ENCODE measurements at regions not wholly inside any gene's neighbourhood (a gene's known extent, or its start where the extent isn't known, plus 50 kb on each side); places are given as distances from the start of the nearest gene placed in this dataset.
A peak's percentile ranks its signal among the peaks of the same experiment; 100 is the strongest.
"Not testable (repeated sequence)": the region's sequence is repeated elsewhere in the genome, so short reads cannot be mapped to it uniquely, and the experiment has no call there.

DNA sequence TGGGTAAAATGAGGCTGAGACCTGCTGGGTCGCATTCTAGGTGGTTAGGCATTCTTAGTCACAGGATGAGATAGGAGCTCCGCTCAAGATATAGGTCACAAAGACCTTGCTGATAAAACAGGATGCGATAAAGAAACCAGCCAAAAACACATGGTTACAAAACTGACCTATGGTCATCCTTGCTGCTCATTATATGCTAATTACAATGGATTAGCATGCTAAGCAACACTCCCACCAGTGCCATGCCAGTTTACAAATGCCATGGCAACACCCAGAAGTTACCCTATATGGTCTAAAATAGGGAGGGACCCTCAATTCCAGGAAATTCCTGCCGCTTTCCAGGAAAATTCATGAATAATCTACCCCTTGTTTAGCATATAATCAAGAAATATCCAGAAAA, 132.4 kb downstream of the BRMS1L start:
- DNase-seq, result no peak
- in situ Hi-C loops (cut with MboI; ENCODE audit: low pct_unique_long_range_greater_than_20kb, low sequenced_read_pairs), result no loop called here

GRCh38 chr14:35956376-35957085, 130.4 kb downstream of the BRMS1L start:
- in situ Hi-C loops (cut with MboI; ENCODE audit: low pct_unique_long_range_greater_than_20kb, low sequenced_read_pairs), result no loop called here
- no peak for DNase-seq

DNA sequence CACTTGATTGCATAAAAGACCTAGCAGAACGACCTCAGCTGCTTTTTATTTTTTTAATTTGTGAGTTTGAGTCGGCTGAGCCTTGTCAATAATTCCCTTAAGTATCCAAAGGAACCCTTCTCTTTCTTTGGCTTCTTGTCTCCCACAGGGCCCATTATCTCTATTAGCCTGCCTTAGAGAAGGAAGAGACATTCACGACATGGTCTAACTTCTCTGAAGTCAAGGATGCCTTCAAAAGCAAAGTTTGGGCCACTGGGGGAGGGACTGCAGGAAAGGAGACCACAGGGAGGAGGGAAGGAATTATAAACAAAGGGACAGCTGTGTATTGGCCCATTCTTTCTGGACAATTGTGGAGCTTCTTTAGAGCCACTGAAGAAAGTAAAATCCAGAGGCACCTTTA, 126.4 kb downstream of the BRMS1L start:
- in situ Hi-C loops (cut with MboI; ENCODE audit: low pct_unique_long_range_greater_than_20kb, low sequenced_read_pairs), result no loop called here
- no peak for DNase-seq

DNA sequence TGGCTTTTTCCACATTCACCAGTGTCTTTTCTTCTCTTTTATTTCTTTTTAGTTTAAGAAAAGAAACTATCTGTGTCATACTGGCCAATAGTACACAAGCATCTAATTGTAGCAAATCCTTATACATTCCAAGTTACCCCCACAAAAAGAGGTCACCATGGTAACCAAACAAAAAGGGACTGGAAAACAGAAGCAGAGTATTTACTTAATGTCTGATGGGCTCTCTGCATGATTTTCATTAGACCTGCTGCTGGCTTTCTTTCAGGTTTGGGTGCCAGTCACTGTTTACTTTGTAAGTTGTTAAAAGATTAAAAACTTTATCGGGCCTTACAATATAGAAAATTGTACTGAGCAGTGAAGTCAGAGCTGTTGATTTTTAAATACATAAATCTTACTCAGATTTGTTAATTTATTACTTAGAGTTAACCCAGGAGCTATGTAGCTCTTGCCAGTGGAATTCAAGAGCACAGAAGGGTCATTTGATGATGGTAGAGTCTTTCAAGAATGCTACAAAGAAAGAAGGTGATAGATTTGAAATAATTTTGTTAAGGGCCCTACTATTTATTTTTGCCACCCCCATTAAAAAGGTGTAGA, 123.9 kb downstream of the BRMS1L start:
- DNase-seq, result no peak
- in situ Hi-C loops (cut with MboI; ENCODE audit: low pct_unique_long_range_greater_than_20kb, low sequenced_read_pairs), result no loop called here

DNA sequence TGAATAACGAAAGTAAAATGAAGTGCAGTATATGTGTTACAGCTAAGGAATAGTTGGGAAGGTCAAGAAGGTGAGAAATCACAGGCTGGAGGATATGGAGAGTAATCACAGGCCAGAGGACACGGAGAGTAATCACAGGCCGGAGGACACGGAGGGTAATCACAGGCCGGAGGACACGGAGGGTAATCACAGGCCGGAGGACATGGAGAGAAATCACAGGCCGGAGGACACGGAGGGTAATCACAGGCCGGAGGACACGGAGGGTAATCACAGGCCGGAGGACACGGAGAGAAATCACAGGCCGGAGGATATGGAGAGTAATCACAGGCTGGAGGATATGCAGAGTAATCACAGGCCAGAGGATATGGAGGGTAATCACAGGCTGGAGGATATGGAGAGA, 121.8 kb downstream of the BRMS1L start:
- in situ Hi-C loops (cut with MboI; ENCODE audit: low pct_unique_long_range_greater_than_20kb, low sequenced_read_pairs); DNase-seq: not testable (repeated sequence)

- peak; percentile 12 for DNase-seq
- in situ Hi-C loops (cut with MboI; ENCODE audit: low pct_unique_long_range_greater_than_20kb, low sequenced_read_pairs), result no loop called here
These were observed 118.7 kb downstream of the BRMS1L start for GRCh38 chr14:35944847-35945246.

GRCh38 chr14:35940291-35940690, 114.2 kb downstream of the BRMS1L start:
- DNase-seq, result no peak
- in situ Hi-C loops (cut with MboI; ENCODE audit: low pct_unique_long_range_greater_than_20kb, low sequenced_read_pairs), result no loop called here

GRCh38 chr14:35938770-35939169, 112.6 kb downstream of the BRMS1L start:
- no peak for DNase-seq
- in situ Hi-C loops (cut with MboI; ENCODE audit: low pct_unique_long_range_greater_than_20kb, low sequenced_read_pairs), result no loop called here

DNA sequence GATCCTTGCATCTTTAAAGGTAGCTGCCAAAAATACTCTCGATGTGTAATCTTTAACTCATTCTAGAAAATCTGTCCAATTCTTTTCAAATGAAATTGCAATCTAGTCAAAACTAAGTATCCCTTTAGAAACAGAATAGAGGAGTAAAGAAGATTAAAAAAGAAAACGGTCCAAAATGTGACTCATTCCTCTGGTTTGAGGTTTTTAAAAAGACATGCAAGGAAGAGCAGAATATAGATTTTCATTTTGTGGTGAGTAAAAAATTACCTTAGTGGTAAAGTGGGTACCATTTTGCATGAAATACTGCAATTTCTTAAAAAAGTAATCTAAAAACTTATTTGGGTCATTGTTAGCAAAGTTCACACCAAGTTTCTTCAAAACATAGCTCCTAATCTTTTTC, 108.4 kb downstream of the BRMS1L start:
- DNase-seq, result no peak
- in situ Hi-C loops (cut with MboI; ENCODE audit: low pct_unique_long_range_greater_than_20kb, low sequenced_read_pairs), result no loop called here

GRCh38 chr14:35932659-35933159, 106.6 kb downstream of the BRMS1L start:
- no peak for DNase-seq
- in situ Hi-C loops (cut with MboI; ENCODE audit: low pct_unique_long_range_greater_than_20kb, low sequenced_read_pairs), result no loop called here

DNA sequence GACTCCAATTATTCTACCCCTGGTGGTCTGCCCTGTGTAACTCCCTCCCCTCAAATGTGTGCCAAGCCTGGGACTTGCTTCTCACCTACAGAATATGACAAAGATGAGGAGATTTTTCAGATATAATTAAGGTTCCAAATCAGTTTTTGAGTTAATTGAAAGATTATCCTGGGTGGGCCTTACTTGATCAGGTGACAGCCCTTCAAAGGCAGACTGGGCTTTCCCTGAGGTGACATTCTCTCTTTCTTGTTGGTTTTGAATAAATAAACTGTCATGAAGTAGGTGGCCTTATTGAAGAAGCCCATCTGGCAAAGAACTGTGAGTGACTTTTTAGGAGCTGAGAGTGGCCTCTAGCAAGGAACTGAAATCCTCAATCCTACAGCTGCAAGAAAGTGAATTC, 106.0 kb downstream of the BRMS1L start:
- no peak for DNase-seq
- in situ Hi-C loops (cut with MboI; ENCODE audit: low pct_unique_long_range_greater_than_20kb, low sequenced_read_pairs), result no loop called here

GRCh38 chr14:35931346-35931745, 105.2 kb downstream of the BRMS1L start:
- DNase-seq, result no peak
- in situ Hi-C loops (cut with MboI; ENCODE audit: low pct_unique_long_range_greater_than_20kb, low sequenced_read_pairs), result no loop called here

- in situ Hi-C loops (cut with MboI; ENCODE audit: low pct_unique_long_range_greater_than_20kb, low sequenced_read_pairs), result no loop called here
- no peak for DNase-seq
These were observed 103.0 kb downstream of the BRMS1L start for GRCh38 chr14:35929186-35929585.

DNA sequence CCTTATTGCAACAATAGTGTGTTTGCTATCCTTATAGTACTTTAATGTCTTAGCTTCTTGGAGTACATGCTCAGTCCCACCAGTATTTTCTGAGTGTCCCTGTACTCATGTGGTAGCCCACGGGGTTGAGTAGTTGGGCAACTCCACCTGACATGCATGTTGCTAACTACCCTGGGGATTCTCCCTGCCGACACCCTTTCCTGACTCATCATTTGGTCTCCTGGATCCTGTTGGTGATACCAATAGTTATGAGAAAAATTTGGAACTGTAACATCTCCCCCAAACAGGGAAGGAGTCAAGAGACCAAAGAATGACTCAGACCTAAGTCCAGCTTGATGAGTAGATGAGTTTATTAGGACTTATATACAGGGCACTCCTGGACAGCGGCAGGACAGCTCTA, 101.6 kb downstream of the BRMS1L start:
- no peak for DNase-seq
- in situ Hi-C loops (cut with MboI; ENCODE audit: low pct_unique_long_range_greater_than_20kb, low sequenced_read_pairs), result no loop called here

DNA sequence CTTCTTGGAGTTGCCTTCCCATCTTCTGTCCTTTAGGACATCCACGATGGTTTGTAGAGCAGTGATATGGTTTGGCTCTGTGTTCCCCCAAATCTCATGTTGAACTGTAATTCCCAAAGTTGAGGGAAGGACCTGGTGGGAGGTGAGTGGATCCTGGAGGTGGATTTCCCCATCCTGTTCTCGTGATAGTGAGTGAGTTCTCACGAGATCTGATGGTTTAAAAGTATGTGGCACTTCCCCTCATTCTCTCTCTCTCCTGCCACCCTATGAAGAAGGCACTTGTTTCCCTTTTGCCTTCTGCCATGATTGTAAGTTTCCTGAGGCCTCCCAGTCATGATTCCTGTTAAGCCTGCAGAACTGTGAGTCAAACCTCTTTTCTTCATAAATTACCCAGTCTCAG, 99.2 kb downstream of the BRMS1L start:
- in situ Hi-C loops (cut with MboI; ENCODE audit: low pct_unique_long_range_greater_than_20kb, low sequenced_read_pairs), result no loop called here
- DNase-seq, result no peak

- in situ Hi-C loops (cut with MboI; ENCODE audit: low pct_unique_long_range_greater_than_20kb, low sequenced_read_pairs); DNase-seq: not testable (repeated sequence)
These were observed 96.5 kb downstream of the BRMS1L start for GRCh38 chr14:35922590-35922989.

- no peak for DNase-seq
- in situ Hi-C loops (cut with MboI; ENCODE audit: low pct_unique_long_range_greater_than_20kb, low sequenced_read_pairs), result no loop called here
These were observed 95.6 kb downstream of the BRMS1L start for GRCh38 chr14:35921745-35922144.
